ENCODE measurements at regions not wholly inside any gene's neighbourhood (a gene's known extent, or its start where the extent isn't known, plus 50 kb on each side); places are given as distances from the start of the nearest gene placed in this dataset.

GRCh38 chr1:223000632-223001031 lies 142.4 kb downstream of the TLR5 start:
- Histone ChIP-seq H3K4me3 (no peak overlapping the region), H3K9me3 (replicated peaks) (no peaks in the 10 kb centered on the region), H3K27ac (replicated peaks) (no peak overlapping the region), H3K4me1 (peaks cover 20% of the 10 kb centered on the region), H3K36me3 (peaks cover 62% of the 10 kb centered on the region), H3K27me3 (ENCODE audit: low read depth) (no peaks in the 10 kb centered on the region)
- intact Hi-C loops (cut with micrococcal nuclease), result no loop called here
- no peak for TF ChIP-seq CTCF (IDR thresholded peaks at IDR 0.05; ENCODE audit: borderline replicate concordance)
- no peak for DNase-seq

GRCh38 chr1:223001653-223002634 lies 141.1 kb downstream of the TLR5 start:
- Histone ChIP-seq H3K27me3 (ENCODE audit: low read depth) (no peaks in the 10 kb centered on the region), H3K36me3 (peaks cover 65% of the 10 kb centered on the region), H3K4me1 (peaks cover 7% of the 10 kb centered on the region), H3K27ac (replicated peaks) (no peak overlapping the region), H3K9me3 (replicated peaks) (no peaks in the 10 kb centered on the region), H3K4me3 (no peak overlapping the region)
- intact Hi-C loops (cut with micrococcal nuclease), result no loop called here
- no peak for TF ChIP-seq CTCF (IDR thresholded peaks at IDR 0.05; ENCODE audit: borderline replicate concordance)
- no peak for DNase-seq

- peaks cover 3% of the 10 kb centered on the region for H3K4me1 ChIP-seq
- DNase-seq, result no peak
- H3K36me3 ChIP-seq, result peaks cover 54% of the 10 kb centered on the region
- H3K9me3 ChIP-seq (replicated peaks), result no peaks in the 10 kb centered on the region
- no peak overlapping the region for H3K4me3 ChIP-seq
- intact Hi-C loops (cut with micrococcal nuclease), result no loop called here
- H3K27me3 ChIP-seq (ENCODE audit: low read depth), result no peaks in the 10 kb centered on the region
- H3K27ac ChIP-seq (replicated peaks), result no peak overlapping the region
- no peak for TF ChIP-seq CTCF (IDR thresholded peaks at IDR 0.05; ENCODE audit: borderline replicate concordance)
Measured at GRCh38 chr1:223003549-223003948, 139.5 kb downstream of the TLR5 start.

- Histone ChIP-seq H3K9me3 (replicated peaks) (no peaks in the 10 kb centered on the region), H3K27ac (replicated peaks) (peak overlapping the region; percentile 30), H3K27me3 (ENCODE audit: low read depth) (no peaks in the 10 kb centered on the region), H3K36me3 (peaks cover 41% of the 10 kb centered on the region), H3K4me1 (peaks cover 30% of the 10 kb centered on the region), H3K4me3 (no peak overlapping the region)
- DNase-seq, result no peak
- TF ChIP-seq CTCF (IDR thresholded peaks at IDR 0.05; ENCODE audit: borderline replicate concordance), result no peak
- intact Hi-C loops (cut with micrococcal nuclease), result no loop called here
Measured at GRCh38 chr1:223006371-223006770, 136.7 kb downstream of the TLR5 start.

- no peaks in the 10 kb centered on the region for H3K9me3 ChIP-seq (replicated peaks)
- no peaks in the 10 kb centered on the region for H3K27me3 ChIP-seq (ENCODE audit: low read depth)
- H3K27ac ChIP-seq (replicated peaks), result peak overlapping the region; percentile 30
- peaks cover 39% of the 10 kb centered on the region for H3K36me3 ChIP-seq
- H3K4me3 ChIP-seq, result no peak overlapping the region
- intact Hi-C loops (cut with micrococcal nuclease), result no loop called here
- DNase-seq, result no peak
- no peak for TF ChIP-seq CTCF (IDR thresholded peaks at IDR 0.05; ENCODE audit: borderline replicate concordance)
- H3K4me1 ChIP-seq, result peaks cover 30% of the 10 kb centered on the region
Measured at GRCh38 chr1:223006917-223007648, 136.0 kb downstream of the TLR5 start.
